GM12864 (cell line): ENCODE measurements at regions not wholly inside any gene's neighbourhood (a gene's known extent, or its start where the extent isn't known, plus 50 kb on each side); places are given as distances from the start of the nearest gene placed in this dataset.

ENCODE experiments used
- DNase-seq: peaks from one replicate; pipeline ENCODE4 v3.0.0-alpha.2; 2011; ENCODE audit warnings: low read depth
- H3K4me3 ChIP-seq: 2 replicates; pipeline ENCODE4 v1.5.1; 2011; ENCODE audit warnings: mild to moderate bottlenecking, low read depth, low read length, control low read depth
- TF ChIP-seq, protein P1 (sequence below): IDR thresholded peaks from 2 replicates; pipeline ENCODE4 v1.5.1; 2011; ENCODE audit warnings: low read depth, mild to moderate bottlenecking, moderate library complexity, low read length, control low read depth, inconsistent platforms; ENCODE audit errors: missing control alignments

DNA sequence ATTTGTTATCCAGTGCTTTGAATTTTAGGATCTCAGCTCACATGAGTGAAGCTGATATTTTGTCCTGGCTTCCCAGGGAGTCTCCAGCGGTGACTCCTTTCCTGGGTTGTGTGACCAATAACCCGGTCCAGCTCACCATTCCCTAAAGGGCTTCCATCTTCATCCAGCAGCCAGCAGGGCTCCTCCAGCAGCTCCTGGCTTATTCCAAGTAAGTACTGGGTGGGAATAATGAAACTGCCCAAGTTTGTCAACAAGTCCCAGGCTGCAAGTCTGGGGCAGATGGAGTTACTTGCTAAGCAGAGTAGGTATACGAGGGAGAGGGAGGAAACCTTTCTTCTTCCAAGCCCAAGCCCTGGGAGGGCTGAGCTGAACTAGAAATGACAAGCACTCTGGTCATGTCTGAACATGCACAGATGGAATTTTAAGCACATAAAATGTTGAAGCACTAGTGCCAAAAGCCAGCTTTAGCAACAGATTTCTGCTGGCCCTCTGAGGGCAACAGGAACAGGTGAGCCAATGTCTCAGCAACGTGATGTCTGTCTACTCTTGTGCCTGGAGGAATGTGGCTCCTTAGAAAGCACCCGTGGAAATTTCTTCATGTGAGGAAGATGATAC is 153.7 kb upstream of the DAPK1 start:
- TF ChIP-seq, protein P1, sequence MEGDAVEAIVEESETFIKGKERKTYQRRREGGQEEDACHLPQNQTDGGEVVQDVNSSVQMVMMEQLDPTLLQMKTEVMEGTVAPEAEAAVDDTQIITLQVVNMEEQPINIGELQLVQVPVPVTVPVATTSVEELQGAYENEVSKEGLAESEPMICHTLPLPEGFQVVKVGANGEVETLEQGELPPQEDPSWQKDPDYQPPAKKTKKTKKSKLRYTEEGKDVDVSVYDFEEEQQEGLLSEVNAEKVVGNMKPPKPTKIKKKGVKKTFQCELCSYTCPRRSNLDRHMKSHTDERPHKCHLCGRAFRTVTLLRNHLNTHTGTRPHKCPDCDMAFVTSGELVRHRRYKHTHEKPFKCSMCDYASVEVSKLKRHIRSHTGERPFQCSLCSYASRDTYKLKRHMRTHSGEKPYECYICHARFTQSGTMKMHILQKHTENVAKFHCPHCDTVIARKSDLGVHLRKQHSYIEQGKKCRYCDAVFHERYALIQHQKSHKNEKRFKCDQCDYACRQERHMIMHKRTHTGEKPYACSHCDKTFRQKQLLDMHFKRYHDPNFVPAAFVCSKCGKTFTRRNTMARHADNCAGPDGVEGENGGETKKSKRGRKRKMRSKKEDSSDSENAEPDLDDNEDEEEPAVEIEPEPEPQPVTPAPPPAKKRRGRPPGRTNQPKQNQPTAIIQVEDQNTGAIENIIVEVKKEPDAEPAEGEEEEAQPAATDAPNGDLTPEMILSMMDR, result no peak
- no peak overlapping the region for H3K4me3 ChIP-seq
- DNase-seq, result no peak

- TF ChIP-seq, protein P1, result no peak
- no peak overlapping the region for H3K4me3 ChIP-seq
- DNase-seq, result no peak
Measured at GRCh38 chr9:87346061-87346665, 151.5 kb upstream of the DAPK1 start.

DNA sequence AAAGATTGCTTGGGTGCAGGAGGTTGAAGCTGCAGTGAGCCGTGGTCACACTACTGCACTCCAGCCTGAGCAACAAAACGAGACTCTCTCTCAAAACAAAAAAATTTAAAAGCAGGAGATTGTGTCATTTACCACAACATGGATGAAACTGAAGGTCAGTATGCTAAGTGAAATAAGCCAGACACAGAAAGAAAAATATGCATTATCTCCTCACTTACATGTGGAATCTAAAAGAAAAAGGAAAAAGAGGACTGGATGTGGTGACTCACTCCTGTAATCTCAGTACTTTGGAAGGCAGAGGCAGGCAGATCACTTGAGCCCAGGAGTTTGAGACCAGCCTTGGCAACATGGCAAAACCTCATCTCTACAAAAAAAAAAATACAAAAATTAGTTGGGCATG is 146.8 kb upstream of the DAPK1 start:
- no peak for DNase-seq
- TF ChIP-seq, protein P1, result no peak
- no peak overlapping the region for H3K4me3 ChIP-seq

- TF ChIP-seq, protein P1, result no peak
- H3K4me3 ChIP-seq, result no peak overlapping the region
- DNase-seq, result no peak
Measured at GRCh38 chr9:87353301-87353700, 144.4 kb upstream of the DAPK1 start.

GRCh38 chr9:87354147-87354546 is 143.5 kb upstream of the DAPK1 start:
- no peak for DNase-seq
- TF ChIP-seq, protein P1, result no peak
- H3K4me3 ChIP-seq, result no peak overlapping the region

GRCh38 chr9:87357600-87357999 is 140.1 kb upstream of the DAPK1 start:
- no peak for DNase-seq
- TF ChIP-seq, protein P1, result no peak
- H3K4me3 ChIP-seq, result no peak overlapping the region

GRCh38 chr9:87359264-87359663 is 138.4 kb upstream of the DAPK1 start:
- H3K4me3 ChIP-seq, result no peak overlapping the region
- no peak for DNase-seq
- TF ChIP-seq, protein P1, result no peak
